GM06990 (cell line): ENCODE measurements at regions not wholly inside any gene's neighbourhood (a gene's known extent, or its start where the extent isn't known, plus 50 kb on each side); places are given as distances from the start of the nearest gene placed in this dataset.

Experiments
- DNase-seq: peaks from one replicate; pipeline ENCODE4 v3.0.0-alpha.2; 2011; ENCODE audit not compliant: insufficient read length; ENCODE audit errors: extremely low read depth
- H3K27me3 ChIP-seq: replicated peaks from 2 replicates; pipeline ENCODE4 v1.6.0; 2011; ENCODE audit warnings: low read length; ENCODE audit not compliant: control insufficient read depth, insufficient read depth
- H3K36me3 ChIP-seq: 2 replicates; pipeline ENCODE4 v1.5.1; 2011; ENCODE audit warnings: low read length; ENCODE audit not compliant: control insufficient read depth, insufficient read depth
- H3K4me3 ChIP-seq: replicated peaks from 2 replicates; pipeline ENCODE4 v1.5.1; 2011; ENCODE audit warnings: low read depth, mild to moderate bottlenecking, control low read depth, low read length
- CTCF ChIP-seq: IDR thresholded peaks from 2 replicates; pipeline ENCODE4 v1.5.1; 2011; ENCODE audit warnings: low read length, control low read depth, mild to moderate bottlenecking, inconsistent platforms; ENCODE audit not compliant: insufficient read depth, poor library complexity, severe bottlenecking

GRCh38 chr13:89988206-89988605 is 1359.3 kb upstream of the MIR17HG start:
- Histone ChIP-seq H3K36me3 (no peaks in the 10 kb centered on the region), H3K27me3 (no peaks in the 10 kb centered on the region), H3K4me3 (no peak overlapping the region)
- no peak for TF ChIP-seq CTCF
- no peak for DNase-seq

GRCh38 chr13:90003566-90003965 is 1343.9 kb upstream of the MIR17HG start:
- no peaks in the 10 kb centered on the region for H3K36me3 ChIP-seq
- no peak for TF ChIP-seq CTCF
- no peaks in the 10 kb centered on the region for H3K27me3 ChIP-seq
- no peak overlapping the region for H3K4me3 ChIP-seq
- no peak for DNase-seq

GRCh38 chr13:90008707-90009149 is 1338.8 kb upstream of the MIR17HG start:
- no peaks in the 10 kb centered on the region for H3K36me3 ChIP-seq
- no peaks in the 10 kb centered on the region for H3K27me3 ChIP-seq
- no peak for DNase-seq
- H3K4me3 ChIP-seq = no peak overlapping the region
- TF ChIP-seq CTCF = no peak

GRCh38 chr13:90014038-90014437 is 1333.4 kb upstream of the MIR17HG start:
- no peaks in the 10 kb centered on the region for H3K36me3 ChIP-seq
- DNase-seq = no peak
- no peak overlapping the region for H3K4me3 ChIP-seq
- no peaks in the 10 kb centered on the region for H3K27me3 ChIP-seq
- no peak for TF ChIP-seq CTCF

GRCh38 chr13:90015565-90016507 is 1331.7 kb upstream of the MIR17HG start:
- H3K4me3 ChIP-seq = no peak overlapping the region
- no peak for TF ChIP-seq CTCF
- DNase-seq = no peak
- no peaks in the 10 kb centered on the region for H3K27me3 ChIP-seq
- no peaks in the 10 kb centered on the region for H3K36me3 ChIP-seq

GRCh38 chr13:90016688-90017087 is 1330.8 kb upstream of the MIR17HG start:
- no peaks in the 10 kb centered on the region for H3K27me3 ChIP-seq
- no peak overlapping the region for H3K4me3 ChIP-seq
- no peaks in the 10 kb centered on the region for H3K36me3 ChIP-seq
- no peak for TF ChIP-seq CTCF
- no peak for DNase-seq
